CD4-positive, alpha-beta T cell (primary cell): ENCODE measurements at regions not wholly inside any gene's neighbourhood (a gene's known extent, or its start where the extent isn't known, plus 50 kb on each side); places are given as distances from the start of the nearest gene placed in this dataset.

Source experiments
- ATAC-seq: fragments of 200-7000 bp; cut with Tn5 transposase; one replicate; pipeline ENCODE4 v1.10.0; 2022; ENCODE audit warnings: mild to moderate bottlenecking; ENCODE audit not compliant: poor library complexity
- CTCF ChIA-PET: fragments of 350-600 bp; sonication (Branson Sonifier 250); formaldehyde crosslinking; loops from one replicate; lab custom pipeline; 2021; ENCODE audit warnings: antibody characterized with exemption, inconsistent platforms; lab: Charles Lee
- POLR2A ChIA-PET: fragments of 350-600 bp; sonication (Branson Sonifier 250); formaldehyde crosslinking; loops from one replicate; lab custom pipeline; 2021; ENCODE audit warnings: antibody characterized with exemption, inconsistent platforms; lab: Charles Lee
- DNase-seq, 14 experiments: peaks; one replicate each; pipeline ENCODE4 v3.0.0-alpha.2; 2013 to 2020; ENCODE audit warnings: mixed read lengths in 2 of 14
- H3K27ac ChIP-seq, 2 donors: one replicate each; pipeline versions ENCODE4 v1.5.1 to v1.7.0; 2013; ENCODE audit warnings: low read length in 2 of 2, low read depth in 1 of 2, mild to moderate bottlenecking in 1 of 2
- H3K27me3 ChIP-seq, 2 experiments: 1 replicate in 1 of 2; 2 replicates in 1 of 2; pipeline versions ENCODE4 v1.6.1 to v1.7.0; 2013; ENCODE audit warnings: low read length in 2 of 2, control low read depth in 1 of 2, mild to moderate bottlenecking in 1 of 2, moderate library complexity in 1 of 2; ENCODE audit not compliant: insufficient read depth in 2 of 2, control insufficient read depth in 1 of 2
- H3K36me3 ChIP-seq: one replicate; pipeline ENCODE4 v1.6.1; 2013; ENCODE audit warnings: low read length, control low read depth; ENCODE audit not compliant: insufficient read depth
- H3K4me1 ChIP-seq: one replicate; pipeline ENCODE4 v1.6.1; 2013; ENCODE audit warnings: low read length, control low read depth; ENCODE audit not compliant: insufficient read depth
- H3K4me3 ChIP-seq: one replicate; pipeline ENCODE4 v1.5.1; 2013; ENCODE audit warnings: mild to moderate bottlenecking, low read length, moderate library complexity
- H3K9me3 ChIP-seq, 2 experiments: 1 replicate in 1 of 2; 2 replicates in 1 of 2; pipeline versions ENCODE4 v1.6.1 to v1.7.0; 2013; ENCODE audit warnings: low read length in 2 of 2, mild to moderate bottlenecking in 2 of 2, control low read depth in 1 of 2, moderate library complexity in 1 of 2; ENCODE audit not compliant: control insufficient read depth in 1 of 2, insufficient read depth in 1 of 2
- H3K27ac Mint-ChIP-seq: one replicate; pipeline ENCODE4 v1.8.0; 2020; ENCODE audit warnings: mixed read lengths
- H3K27me3 Mint-ChIP-seq: one replicate; pipeline ENCODE4 v1.8.0; 2021; ENCODE audit warnings: mixed read lengths
- H3K36me3 Mint-ChIP-seq: one replicate; pipeline ENCODE4 v1.8.0; 2021; ENCODE audit warnings: low read depth, mixed read lengths
- H3K4me1 Mint-ChIP-seq: one replicate; pipeline ENCODE4 v1.8.0; 2021; ENCODE audit warnings: low read depth, mixed read lengths
- H3K4me3 Mint-ChIP-seq: one replicate; pipeline ENCODE4 v1.8.0; 2020; ENCODE audit warnings: mild to moderate bottlenecking, mixed read lengths
- H3K9me3 Mint-ChIP-seq: one replicate; pipeline ENCODE4 v1.8.0; 2020; ENCODE audit warnings: mixed read lengths
- CTCF ChIP-seq: fragments of 200-600 bp; IDR thresholded peaks from one replicate; pipeline ENCODE4 v1.8.0; 2022; ENCODE audit warnings: antibody characterized with exemption, mild to moderate bottlenecking
- intact Hi-C, 2 experiments: fragments of 100-400 bp; cut with DNase I in 1 of 2; cut with micrococcal nuclease in 1 of 2; formaldehyde crosslinking; loops; one replicate each; pipeline versions ENCODE4 v1.15.1 to v1.9.0; 2023 to 2025; cut with DNase I, micrococcal nuclease

- H3K36me3 Mint-ChIP-seq = no peaks in the 10 kb centered on the region
- CTCF ChIA-PET = no interaction called here
- no peak for TF ChIP-seq CTCF
- Histone ChIP-seq H3K27ac (no peak overlapping the region), H3K4me1 (no peaks in the 10 kb centered on the region), H3K36me3 (no peaks in the 10 kb centered on the region), H3K27me3 (no peaks in the 10 kb centered on the region), H3K9me3 (no peaks in the 10 kb centered on the region), H3K4me3 (no peak overlapping the region)
- intact Hi-C loops = no loop called here
- no peak for ATAC-seq
- H3K4me3 Mint-ChIP-seq = no peak overlapping the region
- H3K4me1 Mint-ChIP-seq = no peaks in the 10 kb centered on the region
- no peak overlapping the region for H3K27ac Mint-ChIP-seq
- H3K27me3 Mint-ChIP-seq = no peaks in the 10 kb centered on the region
- no peak for DNase-seq
- POLR2A ChIA-PET = no interaction called here
- peaks cover 2% of the 10 kb centered on the region for H3K9me3 Mint-ChIP-seq
Observed at GRCh38 chr6:74061201-74061600, 365.2 kb downstream of the CD109 start.

GRCh38 chr6:74060354-74060753 is 364.4 kb downstream of the CD109 start:
- Histone ChIP-seq H3K4me3 (no peak overlapping the region), H3K9me3 (no peaks in the 10 kb centered on the region), H3K27me3 (no peaks in the 10 kb centered on the region), H3K27ac (no peak overlapping the region), H3K4me1 (no peaks in the 10 kb centered on the region), H3K36me3 (no peaks in the 10 kb centered on the region)
- intact Hi-C loops = no loop called here
- ATAC-seq (no peak), DNase-seq (no peak)
- TF ChIP-seq CTCF = no peak
- no peaks in the 10 kb centered on the region for H3K36me3 Mint-ChIP-seq
- H3K4me1 Mint-ChIP-seq = no peaks in the 10 kb centered on the region
- H3K27ac Mint-ChIP-seq = no peak overlapping the region
- no peak overlapping the region for H3K4me3 Mint-ChIP-seq
- H3K27me3 Mint-ChIP-seq = no peaks in the 10 kb centered on the region
- POLR2A ChIA-PET = no interaction called here
- CTCF ChIA-PET = no interaction called here
- H3K9me3 Mint-ChIP-seq = peaks cover 4% of the 10 kb centered on the region

GRCh38 chr6:74058606-74059005 is 362.6 kb downstream of the CD109 start:
- TF ChIP-seq CTCF = no peak

More at GRCh38 chr6:74058606-74059005, 362.6 kb downstream of the CD109 start:
- H3K27me3 ChIP-seq = no peaks in the 10 kb centered on the region
- intact Hi-C loops = loop anchor here in 1 of 2 experiments (2.0 kb wide), 1 partner anchor 74 kb away; no protein-coding TSS in a partner anchor
- Mint-ChIP-seq H3K9me3 (peaks cover 4% of the 10 kb centered on the region), H3K27me3 (peaks cover 1% of the 10 kb centered on the region), H3K27ac (no peak overlapping the region), H3K36me3 (no peaks in the 10 kb centered on the region), H3K4me3 (no peak overlapping the region), H3K4me1 (no peaks in the 10 kb centered on the region)
- H3K4me1 ChIP-seq = no peaks in the 10 kb centered on the region
- ChIA-PET CTCF (no interaction called here), POLR2A (no interaction called here)
- H3K9me3 ChIP-seq = no peaks in the 10 kb centered on the region
- H3K27ac ChIP-seq = no peak overlapping the region
- ATAC-seq (no peak), DNase-seq (no peak)
- H3K36me3 ChIP-seq = no peaks in the 10 kb centered on the region
- no peak overlapping the region for H3K4me3 ChIP-seq
